ENCODE measurements at regions not wholly inside any gene's neighbourhood (a gene's known extent, or its start where the extent isn't known, plus 50 kb on each side); places are given as distances from the start of the nearest gene placed in this dataset.

DNA sequence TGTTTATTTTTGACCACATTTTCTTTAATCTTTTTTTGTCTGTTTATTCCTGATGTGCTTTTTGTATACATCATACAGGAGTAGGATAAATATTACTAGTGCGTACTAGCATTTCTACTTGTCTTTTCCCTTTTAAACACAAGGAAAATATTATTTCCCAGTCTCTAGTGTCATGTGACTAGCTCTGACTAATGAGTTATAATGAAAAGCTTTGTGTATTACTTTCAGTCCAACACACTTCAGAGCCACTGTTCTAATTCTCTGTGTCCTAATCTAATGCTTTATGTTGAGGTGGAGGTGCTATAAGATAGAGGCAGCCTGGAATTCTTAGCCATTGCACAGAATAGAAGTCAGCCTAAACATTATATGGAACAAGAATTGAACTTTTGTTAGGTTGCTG lies 65.0 kb upstream of the RAB18 start:
- Histone ChIP-seq H3K79me2 (ENCODE audit: insufficient read depth, low read depth) (no peaks in the 10 kb centered on the region), H3K27me3 (ENCODE audit: insufficient read depth, low read depth) (no peaks in the 10 kb centered on the region), H4K20me1 (ENCODE audit: insufficient read depth) (no peaks in the 10 kb centered on the region), H3K36me3 (ENCODE audit: insufficient read depth) (no peaks in the 10 kb centered on the region), H2AFZ (ENCODE audit: low read depth) (no peak overlapping the region), H3K27ac (no peak overlapping the region), H3K4me2 (no peak overlapping the region), H3K4me3 (IDR thresholded peaks at IDR 0.05; ENCODE audit: insufficient read depth, low read depth, low read length) (no peak overlapping the region), H3K9ac (no peak overlapping the region), H3K4me1 (ENCODE audit: low read depth, poor library complexity, severe bottlenecking) (no peaks in the 10 kb centered on the region)
- TF ChIP-seq, protein P1, sequence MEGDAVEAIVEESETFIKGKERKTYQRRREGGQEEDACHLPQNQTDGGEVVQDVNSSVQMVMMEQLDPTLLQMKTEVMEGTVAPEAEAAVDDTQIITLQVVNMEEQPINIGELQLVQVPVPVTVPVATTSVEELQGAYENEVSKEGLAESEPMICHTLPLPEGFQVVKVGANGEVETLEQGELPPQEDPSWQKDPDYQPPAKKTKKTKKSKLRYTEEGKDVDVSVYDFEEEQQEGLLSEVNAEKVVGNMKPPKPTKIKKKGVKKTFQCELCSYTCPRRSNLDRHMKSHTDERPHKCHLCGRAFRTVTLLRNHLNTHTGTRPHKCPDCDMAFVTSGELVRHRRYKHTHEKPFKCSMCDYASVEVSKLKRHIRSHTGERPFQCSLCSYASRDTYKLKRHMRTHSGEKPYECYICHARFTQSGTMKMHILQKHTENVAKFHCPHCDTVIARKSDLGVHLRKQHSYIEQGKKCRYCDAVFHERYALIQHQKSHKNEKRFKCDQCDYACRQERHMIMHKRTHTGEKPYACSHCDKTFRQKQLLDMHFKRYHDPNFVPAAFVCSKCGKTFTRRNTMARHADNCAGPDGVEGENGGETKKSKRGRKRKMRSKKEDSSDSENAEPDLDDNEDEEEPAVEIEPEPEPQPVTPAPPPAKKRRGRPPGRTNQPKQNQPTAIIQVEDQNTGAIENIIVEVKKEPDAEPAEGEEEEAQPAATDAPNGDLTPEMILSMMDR (conservative IDR thresholded peaks at IDR 0.05; ENCODE audit: low read depth, low read length): no peak

DNA sequence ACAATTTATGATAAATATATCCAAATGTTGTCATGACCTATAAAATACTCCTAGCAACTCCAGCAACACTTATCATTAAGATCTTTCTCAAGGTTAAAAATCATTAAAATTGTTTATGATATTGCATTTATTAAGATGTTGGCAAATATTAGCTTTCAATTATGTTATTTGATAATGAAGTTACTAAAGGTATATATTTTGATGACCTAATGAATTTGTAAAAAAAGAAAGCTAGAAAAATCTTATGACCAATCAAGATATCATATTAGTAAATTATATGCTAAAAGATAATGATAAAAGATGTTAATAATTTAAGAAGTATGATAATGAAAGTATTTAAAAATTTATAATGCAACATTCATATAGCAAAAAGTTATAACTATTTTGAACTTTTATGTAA lies 66.3 kb upstream of the RAB18 start:
- Histone ChIP-seq H3K36me3 (ENCODE audit: insufficient read depth) (no peaks in the 10 kb centered on the region), H3K4me3 (IDR thresholded peaks at IDR 0.05; ENCODE audit: insufficient read depth, low read depth, low read length) (no peak overlapping the region), H2AFZ (ENCODE audit: low read depth) (no peak overlapping the region), H3K27ac (no peak overlapping the region), H4K20me1 (ENCODE audit: insufficient read depth) (no peaks in the 10 kb centered on the region), H3K9ac (no peak overlapping the region), H3K27me3 (ENCODE audit: insufficient read depth, low read depth) (no peaks in the 10 kb centered on the region), H3K4me2 (no peak overlapping the region), H3K4me1 (ENCODE audit: low read depth, poor library complexity, severe bottlenecking) (no peaks in the 10 kb centered on the region), H3K79me2 (ENCODE audit: insufficient read depth, low read depth) (no peaks in the 10 kb centered on the region)
- TF ChIP-seq, protein P1 (conservative IDR thresholded peaks at IDR 0.05; ENCODE audit: low read depth, low read length): no peak

DNA sequence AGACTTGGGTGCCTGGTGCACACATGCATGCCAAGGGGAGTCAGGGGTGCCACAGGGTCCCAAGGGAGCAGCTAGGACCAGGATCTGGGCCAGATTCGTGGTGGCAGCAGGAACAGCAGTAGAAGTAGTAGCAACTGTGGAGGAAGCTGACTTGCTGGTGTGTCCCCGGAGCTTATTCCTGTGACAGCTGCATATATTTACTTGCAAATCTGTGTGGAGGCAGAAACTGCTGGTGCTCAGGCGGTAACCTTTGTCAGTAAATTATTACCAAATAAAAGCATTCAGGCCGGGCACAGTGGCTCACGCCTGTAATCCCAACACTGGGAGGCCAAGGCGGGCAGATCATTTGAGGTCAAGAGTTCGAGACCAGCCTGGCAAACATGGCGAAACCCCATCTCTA lies 67.4 kb upstream of the RAB18 start:
- no peaks in the 10 kb centered on the region for H3K36me3 ChIP-seq (ENCODE audit: insufficient read depth)
- no peak overlapping the region for H3K27ac ChIP-seq
- H3K79me2 ChIP-seq (ENCODE audit: insufficient read depth, low read depth): no peaks in the 10 kb centered on the region
- no peak overlapping the region for H2AFZ ChIP-seq (ENCODE audit: low read depth)
- no peak overlapping the region for H3K4me3 ChIP-seq (IDR thresholded peaks at IDR 0.05; ENCODE audit: insufficient read depth, low read depth, low read length)
- H3K9ac ChIP-seq: no peak overlapping the region
- H3K4me1 ChIP-seq (ENCODE audit: low read depth, poor library complexity, severe bottlenecking): no peaks in the 10 kb centered on the region
- H3K27me3 ChIP-seq (ENCODE audit: insufficient read depth, low read depth): no peaks in the 10 kb centered on the region
- no peaks in the 10 kb centered on the region for H4K20me1 ChIP-seq (ENCODE audit: insufficient read depth)
- TF ChIP-seq, protein P1 (conservative IDR thresholded peaks at IDR 0.05; ENCODE audit: low read depth, low read length): no peak
- H3K4me2 ChIP-seq: no peak overlapping the region

DNA sequence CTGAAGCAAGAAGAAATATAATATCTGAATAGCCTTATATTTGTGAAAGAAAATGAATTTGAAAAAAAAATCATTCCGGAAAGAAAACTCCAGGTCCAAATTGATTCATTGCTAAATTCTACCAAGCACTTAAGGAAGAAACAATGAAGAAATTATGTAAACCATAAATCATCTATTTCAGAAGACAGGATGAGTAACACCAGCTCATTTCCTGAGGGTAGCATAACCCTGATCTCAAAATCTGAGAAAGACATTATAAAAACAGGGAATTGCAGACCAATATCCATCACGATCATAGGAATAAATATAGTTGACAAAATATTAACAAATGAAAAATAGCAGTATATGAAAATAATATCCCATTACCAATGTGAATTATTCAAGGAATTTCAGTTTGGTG lies 70.1 kb upstream of the RAB18 start:
- H3K9ac ChIP-seq: no peak overlapping the region
- no peaks in the 10 kb centered on the region for H4K20me1 ChIP-seq (ENCODE audit: insufficient read depth)
- H3K4me2 ChIP-seq: no peak overlapping the region
- H3K4me3 ChIP-seq (IDR thresholded peaks at IDR 0.05; ENCODE audit: insufficient read depth, low read depth, low read length): no peak overlapping the region
- TF ChIP-seq, protein P1 (conservative IDR thresholded peaks at IDR 0.05; ENCODE audit: low read depth, low read length): no peak
- H3K79me2 ChIP-seq (ENCODE audit: insufficient read depth, low read depth): no peaks in the 10 kb centered on the region
- no peak overlapping the region for H3K27ac ChIP-seq
- H3K27me3 ChIP-seq (ENCODE audit: insufficient read depth, low read depth): no peaks in the 10 kb centered on the region
- no peaks in the 10 kb centered on the region for H3K36me3 ChIP-seq (ENCODE audit: insufficient read depth)
- no peaks in the 10 kb centered on the region for H3K4me1 ChIP-seq (ENCODE audit: low read depth, poor library complexity, severe bottlenecking)
- no peak overlapping the region for H2AFZ ChIP-seq (ENCODE audit: low read depth)
